IMR-90 (cell line): ENCODE measurements at regions not wholly inside any gene's neighbourhood (a gene's known extent, or its start where the extent isn't known, plus 50 kb on each side); places are given as distances from the start of the nearest gene placed in this dataset.
A peak's percentile ranks its signal among the peaks of the same experiment; 100 is the strongest.

Experiments used
- ATAC-seq: fragments of 200-7000 bp; cut with Tn5 transposase; 2 replicates; pipeline ENCODE4 v1.9.1; 2020; ENCODE audit warnings: low read depth, mild to moderate bottlenecking, moderate library complexity
- BruUV-seq: library from RNA; stranded (reverse); fragments of 400-500 nt; replicated peaks from 2 replicates; lab custom pipeline; 2021; lab: Mats Ljungman, UMichigan
- CTCF ChIA-PET: fragments of 300-600 bp; formaldehyde crosslinking; extraction: SDS; loops from one replicate; lab custom pipeline; 2021; ENCODE audit warnings: antibody characterized with exemption; lab: Yijun Ruan, JAX
- POLR2A ChIA-PET: fragments of 300-600 bp; sonication (Branson Sonifier 250); formaldehyde crosslinking; loops from one replicate; lab custom pipeline; 2022; ENCODE audit warnings: antibody characterized with exemption; ENCODE audit not compliant: unreplicated experiment; lab: Charles Lee
- DNase-seq: peaks from one replicate; pipeline ENCODE4 v3.0.0; 2013
- H2AFZ ChIP-seq: replicated peaks from 2 replicates; pipeline ENCODE3; 2013; ENCODE audit warnings: low read length, mild to moderate bottlenecking; ENCODE audit not compliant: poor library complexity
- H2AK5ac ChIP-seq: 2 replicates; pipeline ENCODE4 v1.6.1; 2013; ENCODE audit warnings: low read depth, low read length, inconsistent platforms
- H2AK9ac ChIP-seq: replicated peaks from 2 replicates; pipeline ENCODE3; 2013; ENCODE audit warnings: mild to moderate bottlenecking, low read depth, low read length, moderate library complexity; ENCODE audit not compliant: poor library complexity
- H2BK120ac ChIP-seq: 2 replicates; pipeline ENCODE4 v1.6.1; 2013; ENCODE audit warnings: low read depth, low read length, inconsistent platforms
- H2BK15ac ChIP-seq: 3 replicates; pipeline ENCODE4 v1.6.1; 2013; ENCODE audit warnings: low read depth, low read length, inconsistent platforms
- H2BK20ac ChIP-seq: 2 replicates; pipeline ENCODE4 v1.6.1; 2013; ENCODE audit warnings: low read depth, mild to moderate bottlenecking, inconsistent platforms, low read length, moderate library complexity
- H2BK5ac ChIP-seq: 2 replicates; pipeline ENCODE4 v1.6.1; 2013; ENCODE audit warnings: mild to moderate bottlenecking, low read depth, low read length, inconsistent platforms; ENCODE audit not compliant: poor library complexity, severe bottlenecking
- H3K14ac ChIP-seq: replicated peaks from 2 replicates; pipeline ENCODE4 v1.6.1; 2013; ENCODE audit warnings: low read depth, low read length, inconsistent platforms
- H3K18ac ChIP-seq: 2 replicates; pipeline ENCODE4 v1.6.1; 2013; ENCODE audit warnings: low read depth, low read length, control low read depth
- H3K23ac ChIP-seq: 2 replicates; pipeline ENCODE4 v1.6.1; 2013; ENCODE audit warnings: low read depth, low read length, inconsistent platforms
- H3K27ac ChIP-seq: 2 replicates; pipeline ENCODE4 v1.5.1; 2013; ENCODE audit warnings: mild to moderate bottlenecking, control low read depth, low read length; ENCODE audit not compliant: insufficient read depth
- H3K27me3 ChIP-seq: 2 replicates; pipeline ENCODE4 v1.6.1; 2013; ENCODE audit warnings: low read length; ENCODE audit not compliant: control insufficient read depth, insufficient read depth
- H3K36me3 ChIP-seq: 2 replicates; pipeline ENCODE4 v1.6.1; 2013; ENCODE audit warnings: low read length, mixed read lengths; ENCODE audit not compliant: control insufficient read depth, insufficient read depth
- H3K4ac ChIP-seq: 2 replicates; pipeline ENCODE4 v1.6.1; 2013; ENCODE audit warnings: low read depth, low read length, inconsistent platforms
- H3K4me1 ChIP-seq: 2 replicates; pipeline ENCODE4 v1.6.1; 2013; ENCODE audit warnings: low read length, mixed read lengths; ENCODE audit not compliant: control insufficient read depth, insufficient read depth
- H3K4me2 ChIP-seq: 2 replicates; pipeline ENCODE4 v1.6.1; 2013; ENCODE audit warnings: low read depth, mild to moderate bottlenecking, control low read depth, low read length, moderate library complexity
- H3K4me3 ChIP-seq: 2 replicates; pipeline ENCODE4 v1.5.1; 2013; ENCODE audit warnings: low read depth, mild to moderate bottlenecking, control low read depth, low read length, moderate library complexity; ENCODE audit not compliant: insufficient read depth
- H3K56ac ChIP-seq: 2 replicates; pipeline ENCODE4 v1.6.1; 2013; ENCODE audit warnings: low read length, inconsistent platforms; ENCODE audit not compliant: insufficient read depth; ENCODE audit errors: extremely low read depth
- H3K79me1 ChIP-seq, 2 experiments: 2 replicates each; pipeline ENCODE4 v1.6.1; 2013; ENCODE audit warnings: low read length in 2 of 2, inconsistent platforms in 1 of 2, low read depth in 1 of 2
- H3K9ac ChIP-seq: 2 replicates; pipeline ENCODE4 v1.6.1; 2013; ENCODE audit warnings: low read depth, low read length, control low read depth
- H3K9me1 ChIP-seq: 2 replicates; pipeline ENCODE4 v1.6.1; 2013; ENCODE audit warnings: low read length, inconsistent platforms; ENCODE audit not compliant: insufficient read depth
- H3K9me3 ChIP-seq: 2 replicates; pipeline ENCODE4 v1.6.1; 2013; ENCODE audit warnings: low read length; ENCODE audit not compliant: control insufficient read depth, insufficient read depth
- H4K20me1 ChIP-seq: 2 replicates; pipeline ENCODE4 v1.6.1; 2013; ENCODE audit warnings: low read length, inconsistent platforms; ENCODE audit not compliant: insufficient read depth
- H4K5ac ChIP-seq: 2 replicates; pipeline ENCODE4 v1.6.1; 2013; ENCODE audit warnings: mild to moderate bottlenecking, low read depth, low read length, control low read depth
- H4K8ac ChIP-seq, 2 experiments: 2 replicates each; pipeline ENCODE4 v1.6.1; 2013; ENCODE audit warnings: low read depth in 2 of 2, low read length in 2 of 2, control low read depth in 1 of 2, inconsistent platforms in 1 of 2
- H4K91ac ChIP-seq: 2 replicates; pipeline ENCODE4 v1.6.1; 2013; ENCODE audit warnings: low read depth, low read length, inconsistent platforms; ENCODE audit not compliant: insufficient read depth
- BHLHE40 ChIP-seq: fragments of 150-350 bp; IDR thresholded peaks from 2 replicates; pipeline ENCODE4 v1.6.1; 2016; ENCODE audit warnings: mild to moderate bottlenecking, low read depth, low read length
- CTCF ChIP-seq: conservative IDR thresholded peaks from 2 replicates; pipeline ENCODE4 v1.5.1; 2012; ENCODE audit warnings: mild to moderate bottlenecking, low read depth, low read length, improper control_type of control experiment
- ELK1 ChIP-seq: fragments of 150-350 bp; IDR thresholded peaks from 2 replicates; pipeline ENCODE4 v1.6.1; 2016; ENCODE audit warnings: low read depth, mild to moderate bottlenecking, low read length, moderate library complexity, borderline replicate concordance
- MAFK ChIP-seq: IDR thresholded peaks from 2 replicates; pipeline ENCODE4 v1.6.1; 2012; ENCODE audit warnings: low read depth, low read length, improper control_type of control experiment
- MAZ ChIP-seq: IDR thresholded peaks from 2 replicates; pipeline ENCODE4 v1.6.1; 2012; ENCODE audit warnings: low read depth, mild to moderate bottlenecking, low read length, improper control_type of control experiment, moderate library complexity, borderline replicate concordance
- MXI1 ChIP-seq: IDR thresholded peaks from 2 replicates; pipeline ENCODE4 v1.6.1; 2012; ENCODE audit warnings: low read depth, mild to moderate bottlenecking, low read length, moderate library complexity, borderline replicate concordance
- POLR2A ChIP-seq: IDR thresholded peaks from 2 replicates; pipeline ENCODE4 v1.6.1; 2012; ENCODE audit warnings: mild to moderate bottlenecking, low read depth, low read length
- SMC3 ChIP-seq: fragments of 150-350 bp; IDR thresholded peaks from 2 replicates; pipeline ENCODE4 v1.6.1; 2016; ENCODE audit warnings: low read depth, mild to moderate bottlenecking, antibody characterized with exemption, low read length, moderate library complexity
- WGBS, 2 experiments: methylation state at CpG; one replicate each; pipeline versions ENCODE4 v1.1.5 to v1.1.7; 2013; ENCODE audit warnings: missing lambda C conversion rate in 2 of 2; ENCODE audit not compliant: insufficient read length in 1 of 2; ENCODE audit errors: extremely low coverage in 2 of 2; 5-methylcytosine and 5-hydroxymethylcytosine counted together
- dilution Hi-C: fragments of 300-500 bp; cut with HindIII; formaldehyde crosslinking; loops from one replicate; pipeline ENCODE4 v1.14.3; 2018; ENCODE audit warnings: low sequenced_read_pairs; ENCODE audit not compliant: unreplicated experiment
- in situ Hi-C: fragments of 300-500 bp; cut with MboI; formaldehyde crosslinking; loops from 3 replicates; pipeline ENCODE4 v1.14.3; 2019; ENCODE audit warnings: low sequenced_read_pairs, inconsistent platforms, mixed read lengths
- intact Hi-C: fragments of 100-400 bp; cut with micrococcal nuclease; formaldehyde crosslinking; loops from 2 replicates; pipeline ENCODE4 v1.10.0; 2022

DNA sequence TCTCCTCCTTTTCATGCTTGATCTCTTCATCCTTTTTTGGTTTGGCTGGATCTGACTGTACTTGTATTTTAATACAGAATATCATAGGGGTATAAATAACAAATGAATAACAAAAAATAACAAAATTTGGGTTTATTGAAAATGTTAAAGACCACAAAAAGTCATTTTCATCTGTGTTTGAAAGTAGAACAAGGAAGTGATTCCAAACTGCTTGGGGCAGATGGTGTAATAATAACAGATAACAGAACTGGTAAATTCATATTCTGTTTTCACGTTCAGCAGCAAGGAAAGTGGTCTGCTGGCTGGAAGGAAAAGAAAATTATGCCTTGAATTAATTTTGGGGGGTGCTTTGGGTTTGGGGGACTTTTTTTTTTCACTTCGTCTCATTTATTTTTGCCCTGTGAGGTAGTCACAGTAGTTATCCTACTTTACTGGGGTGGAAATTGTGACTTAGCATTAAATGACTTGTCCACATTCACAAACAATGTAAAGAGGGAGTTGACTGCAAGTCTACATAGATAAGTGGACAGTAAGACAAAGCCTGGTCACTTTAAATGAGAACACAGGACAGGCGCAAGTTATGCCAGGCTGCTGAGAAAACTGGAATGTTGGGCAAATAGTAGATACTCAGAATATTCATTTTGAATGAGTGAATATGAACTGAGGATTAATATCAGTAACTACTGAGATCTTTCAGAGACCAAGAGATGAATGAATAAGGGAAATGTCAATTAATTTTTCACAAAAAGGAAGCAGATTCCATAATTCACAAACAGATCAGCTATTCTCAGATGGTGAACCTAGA lies 193.9 kb upstream of the CITED2 start:
- Histone ChIP-seq H3K79me1 (0 out of 4 replicates have a peak, but pooled peaks cover 0 to 4% of the 10 kb centered on the region in 2 experiments), H4K20me1 (no peaks in the 10 kb centered on the region), H2AK9ac (no peak overlapping the region), H3K9ac (no peak overlapping the region; the same call in 1 of the 2 replicates), H3K18ac (peak overlapping the region; percentile 96; the same call in 1 of the 2 replicates), H3K36me3 (no peaks in the 10 kb centered on the region), H3K4me1 (peaks cover 9% of the 10 kb centered on the region), H2BK15ac (peak overlapping the region; percentile 98), H4K8ac (peak overlapping the region; percentile 37 to 92; a peak in 3 of 4 replicates), H3K14ac (peak overlapping the region; percentile 75), H3K23ac (peak overlapping the region; percentile 71; the same call in 1 of the 2 replicates), H2BK20ac (peak overlapping the region; percentile 98), H3K9me1 (peaks cover 11% of the 10 kb centered on the region; the same call in 1 of the 2 replicates), H2BK5ac (peak overlapping the region; percentile 95), H3K27me3 (no peaks in the 10 kb centered on the region), H2AK5ac (peak overlapping the region; percentile 89), H3K4me3 (no peak overlapping the region), H4K91ac (peak overlapping the region; percentile 92), H3K9me3 (no peaks in the 10 kb centered on the region), H2AFZ (no peak overlapping the region), H3K56ac (peak overlapping the region; percentile 81), H3K27ac (peak overlapping the region; percentile 56; the same call in 1 of the 2 replicates), H2BK120ac (peak overlapping the region; percentile 97), H4K5ac (peak overlapping the region; percentile 87; the same call in 1 of the 2 replicates), H3K4me2 (peak overlapping the region; percentile 23; the same call in 1 of the 2 replicates), H3K4ac (peak overlapping the region; percentile 75)
- peak; percentile 47 for ATAC-seq
- TF ChIP-seq MAZ (no peak), SMC3 (no peak), BHLHE40 (no peak), ELK1 (no peak), CTCF (no peak), POLR2A (no peak), MXI1 (no peak), MAFK (no peak)
- dilution Hi-C loops (no loop called here), intact Hi-C loops (no loop called here), in situ Hi-C loops (no loop called here)
- DNase-seq: no peak
- POLR2A ChIA-PET: interaction anchor here (0.9 kb wide), 1 partner anchor 194 kb away, joined by 4 read pairs; the partner anchor contains the start of gene CITED2
- CTCF ChIA-PET: no interaction called here
- no CpG with 5 or more reads among the region's 3 CpGs for WGBS, 2 experiments
- no TSS peak for BruUV-seq
